ENCODE measurements at regions not wholly inside any gene's neighbourhood (a gene's known extent, or its start where the extent isn't known, plus 50 kb on each side); places are given as distances from the start of the nearest gene placed in this dataset.

DNA sequence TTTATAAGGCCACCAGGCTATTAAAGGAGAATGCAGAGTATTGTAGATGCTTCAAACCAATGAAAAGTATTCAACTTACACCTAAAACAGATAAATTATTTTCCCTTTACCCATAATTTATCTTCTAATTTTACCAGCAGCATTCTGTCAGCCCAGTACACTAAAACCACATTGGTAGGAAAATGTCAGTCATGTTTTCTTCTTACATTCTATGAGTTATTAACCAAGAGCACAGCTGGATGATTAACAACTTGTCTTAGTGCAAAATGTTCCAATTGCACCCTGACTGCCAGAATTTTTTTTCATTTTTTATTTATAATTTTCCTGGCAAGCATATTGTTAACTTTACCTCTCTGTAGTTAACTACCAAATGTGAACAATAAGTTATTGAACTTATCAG is 79.0 kb upstream of the WDR75 start:
- TF ChIP-seq CTCF (conservative IDR thresholded peaks at IDR 0.05; ENCODE audit: low read depth in 2 of 2): no peak
- no peak for TF ChIP-seq REST (IDR thresholded peaks at IDR 0.05; ENCODE audit: unreplicated experiment)
- TF ChIP-seq POLR2AphosphoS5 (IDR thresholded peaks at IDR 0.05; ENCODE audit: low read depth): no peak

All from GM23338 (cell line).